ENCODE measurements at regions not wholly inside any gene's neighbourhood (a gene's known extent, or its start where the extent isn't known, plus 50 kb on each side); places are given as distances from the start of the nearest gene placed in this dataset.

DNA sequence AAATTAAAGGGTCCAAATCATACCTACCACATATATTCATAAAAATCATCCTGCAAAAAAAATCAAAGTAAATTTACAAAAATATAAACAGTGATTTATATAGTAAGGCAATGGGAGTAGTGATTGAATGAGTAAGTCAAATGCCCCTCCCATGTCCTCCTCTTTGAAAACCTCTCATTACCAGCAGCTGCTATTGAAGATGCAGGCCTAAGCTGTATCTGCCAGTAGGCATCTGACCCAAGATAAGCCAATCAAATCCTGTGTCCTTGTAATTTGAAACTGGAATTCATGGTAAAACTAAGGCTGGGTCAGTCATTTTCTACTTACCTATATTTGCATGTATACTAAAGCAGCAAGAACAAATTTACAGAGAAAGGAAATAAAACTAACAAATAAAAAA is 60.4 kb upstream of the POU1F1 start:
- Histone ChIP-seq H3K4me3 (ENCODE audit: low read depth in 1 of 2, low read length in 2 of 2) (no peak overlapping the region), H3K9me3 (ENCODE audit: insufficient read depth, low read length, severe bottlenecking) (no peaks in the 10 kb centered on the region), H3K36me3 (ENCODE audit: insufficient read depth, low read length) (no peaks in the 10 kb centered on the region), H3K4me1 (ENCODE audit: insufficient read depth, low read length) (no peaks in the 10 kb centered on the region), H3K9ac (ENCODE audit: low read depth, low read length) (no peak overlapping the region), H3K27me3 (ENCODE audit: insufficient read depth, low read length, poor library complexity) (no peaks in the 10 kb centered on the region), H3K27ac (ENCODE audit: low read length) (no peak overlapping the region), H3K79me2 (ENCODE audit: insufficient read depth, low read length) (no peaks in the 10 kb centered on the region), H2AFZ (ENCODE audit: low read depth, low read length) (no peak overlapping the region), H4K20me1 (ENCODE audit: insufficient read depth, low read length) (no peaks in the 10 kb centered on the region), H3K4me2 (ENCODE audit: insufficient read depth, low read length) (no peak overlapping the region)
- ATAC-seq (ENCODE audit: insufficient read depth, low read depth), result no peak
- DNase-seq, result no peak
- TF ChIP-seq, protein P1, sequence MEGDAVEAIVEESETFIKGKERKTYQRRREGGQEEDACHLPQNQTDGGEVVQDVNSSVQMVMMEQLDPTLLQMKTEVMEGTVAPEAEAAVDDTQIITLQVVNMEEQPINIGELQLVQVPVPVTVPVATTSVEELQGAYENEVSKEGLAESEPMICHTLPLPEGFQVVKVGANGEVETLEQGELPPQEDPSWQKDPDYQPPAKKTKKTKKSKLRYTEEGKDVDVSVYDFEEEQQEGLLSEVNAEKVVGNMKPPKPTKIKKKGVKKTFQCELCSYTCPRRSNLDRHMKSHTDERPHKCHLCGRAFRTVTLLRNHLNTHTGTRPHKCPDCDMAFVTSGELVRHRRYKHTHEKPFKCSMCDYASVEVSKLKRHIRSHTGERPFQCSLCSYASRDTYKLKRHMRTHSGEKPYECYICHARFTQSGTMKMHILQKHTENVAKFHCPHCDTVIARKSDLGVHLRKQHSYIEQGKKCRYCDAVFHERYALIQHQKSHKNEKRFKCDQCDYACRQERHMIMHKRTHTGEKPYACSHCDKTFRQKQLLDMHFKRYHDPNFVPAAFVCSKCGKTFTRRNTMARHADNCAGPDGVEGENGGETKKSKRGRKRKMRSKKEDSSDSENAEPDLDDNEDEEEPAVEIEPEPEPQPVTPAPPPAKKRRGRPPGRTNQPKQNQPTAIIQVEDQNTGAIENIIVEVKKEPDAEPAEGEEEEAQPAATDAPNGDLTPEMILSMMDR (IDR thresholded peaks at IDR 0.05; ENCODE audit: borderline replicate concordance, extremely low read depth, low read length, poor library complexity, severe bottlenecking), result no peak
- TF ChIP-seq EZH2 (IDR thresholded peaks at IDR 0.05; ENCODE audit: borderline replicate concordance, low read depth, low read length, severe bottlenecking), result no peak

DNA sequence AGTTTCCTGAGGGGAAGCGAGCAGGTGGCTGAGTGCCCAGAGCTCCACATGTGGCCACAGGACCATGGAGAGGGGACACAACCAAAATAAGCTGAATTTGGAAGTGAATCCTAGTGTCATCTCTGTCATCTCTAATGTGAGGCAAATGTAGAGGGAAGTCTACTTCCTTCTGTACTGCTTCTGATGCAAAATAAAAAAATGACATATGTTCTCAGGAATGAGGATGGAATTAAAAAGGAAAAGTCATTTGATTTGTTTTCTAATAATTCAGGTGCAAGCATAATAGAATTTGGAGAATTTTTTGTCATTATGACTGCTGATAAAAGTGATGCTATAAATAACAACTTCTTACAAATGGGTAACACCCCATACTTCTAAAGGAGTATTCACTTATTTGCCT is 59.5 kb upstream of the POU1F1 start:
- ATAC-seq (ENCODE audit: insufficient read depth, low read depth) (no peak), DNase-seq (no peak)
- no peak for TF ChIP-seq EZH2 (IDR thresholded peaks at IDR 0.05; ENCODE audit: borderline replicate concordance, low read depth, low read length, severe bottlenecking)
- TF ChIP-seq, protein P1 (IDR thresholded peaks at IDR 0.05; ENCODE audit: borderline replicate concordance, extremely low read depth, low read length, poor library complexity, severe bottlenecking), result no peak

DNA sequence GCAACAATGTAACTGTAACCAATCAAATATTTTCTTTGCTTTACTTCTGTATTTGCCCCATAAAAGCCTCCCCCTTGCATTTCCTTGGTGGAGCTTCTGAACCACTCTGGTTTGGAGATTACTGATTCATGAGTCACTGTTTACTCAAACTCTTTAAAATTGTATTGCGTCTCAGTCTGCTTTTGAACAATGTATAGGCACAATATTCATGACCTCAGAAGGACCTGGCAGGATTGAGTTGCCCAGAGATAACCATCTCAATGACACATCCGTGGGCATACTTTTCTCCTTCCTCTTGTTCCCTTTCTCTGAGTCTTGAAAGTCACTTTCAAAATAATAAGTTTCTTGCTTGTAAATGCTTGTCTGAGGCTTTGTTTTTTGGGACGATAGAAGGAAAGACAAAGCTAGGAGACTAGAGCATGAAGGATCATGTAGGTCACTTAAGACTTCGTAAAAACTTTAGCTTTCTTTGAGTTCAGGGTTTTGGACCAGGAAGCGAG is 57.1 kb upstream of the POU1F1 start:
- Histone ChIP-seq H3K9ac (ENCODE audit: low read depth, low read length) (no peak overlapping the region), H3K9me3 (ENCODE audit: insufficient read depth, low read length, severe bottlenecking) (no peaks in the 10 kb centered on the region), H3K27ac (ENCODE audit: low read length) (no peak overlapping the region), H3K4me3 (ENCODE audit: low read depth in 1 of 2, low read length in 2 of 2) (no peak overlapping the region), H2AFZ (ENCODE audit: low read depth, low read length) (no peak overlapping the region), H3K4me1 (ENCODE audit: insufficient read depth, low read length) (no peaks in the 10 kb centered on the region), H3K27me3 (ENCODE audit: insufficient read depth, low read length, poor library complexity) (no peaks in the 10 kb centered on the region), H3K36me3 (ENCODE audit: insufficient read depth, low read length) (no peaks in the 10 kb centered on the region), H3K79me2 (ENCODE audit: insufficient read depth, low read length) (no peaks in the 10 kb centered on the region), H4K20me1 (ENCODE audit: insufficient read depth, low read length) (no peaks in the 10 kb centered on the region), H3K4me2 (ENCODE audit: insufficient read depth, low read length) (no peak overlapping the region)
- TF ChIP-seq, protein P1 (IDR thresholded peaks at IDR 0.05; ENCODE audit: borderline replicate concordance, extremely low read depth, low read length, poor library complexity, severe bottlenecking), result no peak
- TF ChIP-seq EZH2 (IDR thresholded peaks at IDR 0.05; ENCODE audit: borderline replicate concordance, low read depth, low read length, severe bottlenecking), result no peak
- ATAC-seq (ENCODE audit: insufficient read depth, low read depth) (peak; percentile 66), DNase-seq (no peak)

More for the DNA sequence above, 59.5 kb upstream of the POU1F1 start:
- Histone ChIP-seq H3K4me2 (ENCODE audit: insufficient read depth, low read length) (no peak overlapping the region), H3K36me3 (ENCODE audit: insufficient read depth, low read length) (no peaks in the 10 kb centered on the region), H3K27ac (ENCODE audit: low read length) (no peak overlapping the region), H3K27me3 (ENCODE audit: insufficient read depth, low read length, poor library complexity) (no peaks in the 10 kb centered on the region), H4K20me1 (ENCODE audit: insufficient read depth, low read length) (no peaks in the 10 kb centered on the region), H3K4me1 (ENCODE audit: insufficient read depth, low read length) (no peaks in the 10 kb centered on the region), H3K79me2 (ENCODE audit: insufficient read depth, low read length) (no peaks in the 10 kb centered on the region), H3K9me3 (ENCODE audit: insufficient read depth, low read length, severe bottlenecking) (no peaks in the 10 kb centered on the region), H2AFZ (ENCODE audit: low read depth, low read length) (no peak overlapping the region), H3K9ac (ENCODE audit: low read depth, low read length) (no peak overlapping the region), H3K4me3 (ENCODE audit: low read depth in 1 of 2, low read length in 2 of 2) (no peak overlapping the region)

DNA sequence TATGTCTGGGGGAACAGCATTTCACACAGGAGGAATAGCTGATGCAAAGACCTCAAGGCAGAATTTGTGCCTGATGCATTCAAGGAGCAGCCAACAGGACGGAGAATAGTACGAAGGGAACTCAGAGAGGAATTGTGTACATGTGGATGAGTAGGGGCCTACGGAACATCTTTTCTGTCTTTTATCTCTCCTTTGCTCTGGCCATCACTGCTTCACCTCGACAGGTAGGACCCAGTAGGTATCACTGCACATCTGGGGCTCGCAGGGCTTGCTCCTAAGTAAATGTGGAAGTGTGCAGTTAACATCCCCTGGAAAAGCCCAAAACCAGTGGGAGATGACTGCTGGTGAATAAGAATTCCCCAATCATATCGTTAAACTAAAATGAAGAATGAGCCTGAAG is 56.4 kb upstream of the POU1F1 start:
- H2AFZ ChIP-seq (ENCODE audit: low read depth, low read length), result no peak overlapping the region
- no peak overlapping the region for H3K9ac ChIP-seq (ENCODE audit: low read depth, low read length)
- no peak overlapping the region for H3K4me3 ChIP-seq (ENCODE audit: low read depth in 1 of 2, low read length in 2 of 2)

More for the DNA sequence above, 56.4 kb upstream of the POU1F1 start:
- DNase-seq (no peak), ATAC-seq (ENCODE audit: insufficient read depth, low read depth) (no peak)
- Histone ChIP-seq H3K9me3 (ENCODE audit: insufficient read depth, low read length, severe bottlenecking) (no peaks in the 10 kb centered on the region), H3K27me3 (ENCODE audit: insufficient read depth, low read length, poor library complexity) (no peaks in the 10 kb centered on the region), H3K4me1 (ENCODE audit: insufficient read depth, low read length) (no peaks in the 10 kb centered on the region), H3K4me2 (ENCODE audit: insufficient read depth, low read length) (no peak overlapping the region), H3K27ac (ENCODE audit: low read length) (no peak overlapping the region), H3K36me3 (ENCODE audit: insufficient read depth, low read length) (no peaks in the 10 kb centered on the region), H3K79me2 (ENCODE audit: insufficient read depth, low read length) (no peaks in the 10 kb centered on the region), H4K20me1 (ENCODE audit: insufficient read depth, low read length) (no peaks in the 10 kb centered on the region)
- TF ChIP-seq, protein P1 (IDR thresholded peaks at IDR 0.05; ENCODE audit: borderline replicate concordance, extremely low read depth, low read length, poor library complexity, severe bottlenecking), result no peak
- TF ChIP-seq EZH2 (IDR thresholded peaks at IDR 0.05; ENCODE audit: borderline replicate concordance, low read depth, low read length, severe bottlenecking), result no peak

Measured in DND-41 (cell line).